22Rv1 (cell line): ENCODE measurements at regions not wholly inside any gene's neighbourhood (a gene's known extent, or its start where the extent isn't known, plus 50 kb on each side); places are given as distances from the start of the nearest gene placed in this dataset.
"Not testable (repeated sequence)": the region's sequence is repeated elsewhere in the genome, so short reads cannot be mapped to it uniquely, and the experiment has no call there.

Source experiments
- CTCF ChIP-seq: fragments of 450-650 bp; IDR thresholded peaks from 2 replicates; pipeline ENCODE4 v1.5.1; 2017; ENCODE audit warnings: mild to moderate bottlenecking
- ZFX ChIP-seq: fragments of 450-650 bp; IDR thresholded peaks from 2 replicates; pipeline ENCODE4 v1.6.1; 2017; ENCODE audit warnings: antibody characterized with exemption, borderline replicate concordance

GRCh38 chr17:26987851-26988250, 306.1 kb upstream of the WSB1 start:
- TF ChIP-seq CTCF, ZFX: not testable (repeated sequence)
